ENCODE measurements at regions not wholly inside any gene's neighbourhood (a gene's known extent, or its start where the extent isn't known, plus 50 kb on each side); places are given as distances from the start of the nearest gene placed in this dataset.

GRCh38 chr3:78066287-78066686, 1026.4 kb downstream of the ROBO2 start:
- Histone ChIP-seq H3K36me3 (ENCODE audit: insufficient read depth, low read length) (no peaks in the 10 kb centered on the region), H2AFZ (ENCODE audit: low read length) (no peak overlapping the region), H3K79me2 (ENCODE audit: insufficient read depth, low read length) (no peaks in the 10 kb centered on the region), H4K20me1 (ENCODE audit: insufficient read depth, low read length) (no peaks in the 10 kb centered on the region), H3K27me3 (ENCODE audit: insufficient read depth, low read length) (no peaks in the 10 kb centered on the region), H3K9me3 (ENCODE audit: low read depth, low read length) (peaks cover 4% of the 10 kb centered on the region), H3K4me3 (ENCODE audit: insufficient read depth, low read length) (no peak overlapping the region), H3K27ac (ENCODE audit: low read depth, low read length) (no peak overlapping the region), H3K4me1 (ENCODE audit: insufficient read depth, low read length) (no peaks in the 10 kb centered on the region), H3K4me2 (ENCODE audit: insufficient read depth, low read length) (no peak overlapping the region)
- TF ChIP-seq CTCF (IDR thresholded peaks at IDR 0.05; ENCODE audit: extremely low read depth, low read depth, low read length): no peak
- no peak for DNase-seq (ENCODE audit: insufficient read length, low spot score, missing footprints)

- Histone ChIP-seq H3K79me2 (ENCODE audit: insufficient read depth, low read length) (no peaks in the 10 kb centered on the region), H4K20me1 (ENCODE audit: insufficient read depth, low read length) (no peaks in the 10 kb centered on the region), H3K27me3 (ENCODE audit: insufficient read depth, low read length) (no peaks in the 10 kb centered on the region), H3K36me3 (ENCODE audit: insufficient read depth, low read length) (no peaks in the 10 kb centered on the region), H3K4me1 (ENCODE audit: insufficient read depth, low read length) (no peaks in the 10 kb centered on the region), H3K27ac (ENCODE audit: low read depth, low read length) (no peak overlapping the region), H3K9me3 (ENCODE audit: low read depth, low read length) (no peaks in the 10 kb centered on the region), H3K4me2 (ENCODE audit: insufficient read depth, low read length) (no peak overlapping the region), H3K4me3 (ENCODE audit: insufficient read depth, low read length) (no peak overlapping the region), H2AFZ (ENCODE audit: low read length) (no peak overlapping the region)
- DNase-seq (ENCODE audit: insufficient read length, low spot score, missing footprints): no peak
- TF ChIP-seq CTCF (IDR thresholded peaks at IDR 0.05; ENCODE audit: extremely low read depth, low read depth, low read length): no peak
Observed at GRCh38 chr3:78070188-78070587, 1030.3 kb downstream of the ROBO2 start.

GRCh38 chr3:78076379-78076778, 1036.5 kb downstream of the ROBO2 start:
- Histone ChIP-seq H3K27me3 (ENCODE audit: insufficient read depth, low read length) (no peaks in the 10 kb centered on the region), H3K4me3 (ENCODE audit: insufficient read depth, low read length) (no peak overlapping the region), H3K4me1 (ENCODE audit: insufficient read depth, low read length) (no peaks in the 10 kb centered on the region), H3K9me3 (ENCODE audit: low read depth, low read length) (no peaks in the 10 kb centered on the region), H3K4me2 (ENCODE audit: insufficient read depth, low read length) (no peak overlapping the region), H3K36me3 (ENCODE audit: insufficient read depth, low read length) (no peaks in the 10 kb centered on the region), H3K27ac (ENCODE audit: low read depth, low read length) (no peak overlapping the region), H4K20me1 (ENCODE audit: insufficient read depth, low read length) (no peaks in the 10 kb centered on the region), H3K79me2 (ENCODE audit: insufficient read depth, low read length) (no peaks in the 10 kb centered on the region), H2AFZ (ENCODE audit: low read length) (no peak overlapping the region)
- no peak for DNase-seq (ENCODE audit: insufficient read length, low spot score, missing footprints)
- TF ChIP-seq CTCF (IDR thresholded peaks at IDR 0.05; ENCODE audit: extremely low read depth, low read depth, low read length): no peak

GRCh38 chr3:78077178-78077577, 1037.3 kb downstream of the ROBO2 start:
- Histone ChIP-seq H2AFZ (ENCODE audit: low read length) (no peak overlapping the region), H3K4me1 (ENCODE audit: insufficient read depth, low read length) (no peaks in the 10 kb centered on the region), H3K36me3 (ENCODE audit: insufficient read depth, low read length) (no peaks in the 10 kb centered on the region), H3K27ac (ENCODE audit: low read depth, low read length) (no peak overlapping the region), H3K4me2 (ENCODE audit: insufficient read depth, low read length) (no peak overlapping the region), H3K9me3 (ENCODE audit: low read depth, low read length) (no peaks in the 10 kb centered on the region), H4K20me1 (ENCODE audit: insufficient read depth, low read length) (no peaks in the 10 kb centered on the region), H3K27me3 (ENCODE audit: insufficient read depth, low read length) (no peaks in the 10 kb centered on the region), H3K79me2 (ENCODE audit: insufficient read depth, low read length) (no peaks in the 10 kb centered on the region), H3K4me3 (ENCODE audit: insufficient read depth, low read length) (no peak overlapping the region)
- DNase-seq (ENCODE audit: insufficient read length, low spot score, missing footprints): no peak
- TF ChIP-seq CTCF (IDR thresholded peaks at IDR 0.05; ENCODE audit: extremely low read depth, low read depth, low read length): no peak

Data from osteoblast (primary cell).